ENCODE measurements at regions not wholly inside any gene's neighbourhood (a gene's known extent, or its start where the extent isn't known, plus 50 kb on each side); places are given as distances from the start of the nearest gene placed in this dataset.
"Not testable (repeated sequence)": the region's sequence is repeated elsewhere in the genome, so short reads cannot be mapped to it uniquely, and the experiment has no call there.

- intact Hi-C loops (cut with DNase I, micrococcal nuclease) = no loop called here
- peaks cover 17% of the 10 kb centered on the region for H3K9me3 ChIP-seq
- H3K4me3 ChIP-seq = no peak overlapping the region
- ATAC-seq = no peak
- DNase-seq = no peak
- H3K4me1 ChIP-seq (ENCODE audit: low read depth) = no peaks in the 10 kb centered on the region
- TF ChIP-seq CTCF (IDR thresholded peaks at IDR 0.05) = no peak
- H3K36me3 ChIP-seq (ENCODE audit: low read depth) = no peaks in the 10 kb centered on the region
Measured at GRCh38 chr4:29375716-29376115, 1344.5 kb upstream of the PCDH7 start.

DNA sequence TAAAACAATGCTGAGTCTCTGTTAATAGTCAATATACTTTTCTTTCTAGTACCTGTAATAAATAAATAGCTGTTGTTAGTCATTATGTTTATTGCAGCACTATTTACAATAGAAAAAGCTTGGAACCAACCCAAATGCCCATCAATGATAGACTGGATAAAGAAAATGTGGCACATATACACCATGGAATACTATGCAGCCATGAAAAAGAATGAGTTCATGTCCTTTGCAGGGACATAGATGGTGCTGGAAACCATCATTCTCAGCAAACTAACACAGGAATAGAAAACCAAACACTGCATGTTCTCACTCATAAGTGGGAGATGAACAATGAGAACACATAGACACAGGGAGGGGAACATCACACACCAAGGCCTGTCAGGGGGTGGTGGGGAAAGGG lies 1341.9 kb upstream of the PCDH7 start:
- intact Hi-C loops (cut with DNase I, micrococcal nuclease); H3K36me3 ChIP-seq (ENCODE audit: low read depth); DNase-seq; ATAC-seq; H3K4me1 ChIP-seq (ENCODE audit: low read depth); H3K4me3 ChIP-seq: not testable (repeated sequence)
- H3K9me3 ChIP-seq = peaks cover 14% of the 10 kb centered on the region

- ATAC-seq (no peak), DNase-seq (no peak)
- Histone ChIP-seq H3K36me3 (ENCODE audit: low read depth) (no peaks in the 10 kb centered on the region), H3K4me3 (no peak overlapping the region), H3K9me3 (peaks cover 50% of the 10 kb centered on the region), H3K4me1 (ENCODE audit: low read depth) (no peaks in the 10 kb centered on the region)
- no peak for TF ChIP-seq CTCF (IDR thresholded peaks at IDR 0.05)
- intact Hi-C loops (cut with DNase I, micrococcal nuclease) = no loop called here
Measured at GRCh38 chr4:29390921-29391320, 1329.2 kb upstream of the PCDH7 start.

GRCh38 chr4:29405116-29405515 lies 1315.1 kb upstream of the PCDH7 start:
- intact Hi-C loops (cut with DNase I, micrococcal nuclease) = no loop called here
- H3K4me3 ChIP-seq = no peak overlapping the region

DNA sequence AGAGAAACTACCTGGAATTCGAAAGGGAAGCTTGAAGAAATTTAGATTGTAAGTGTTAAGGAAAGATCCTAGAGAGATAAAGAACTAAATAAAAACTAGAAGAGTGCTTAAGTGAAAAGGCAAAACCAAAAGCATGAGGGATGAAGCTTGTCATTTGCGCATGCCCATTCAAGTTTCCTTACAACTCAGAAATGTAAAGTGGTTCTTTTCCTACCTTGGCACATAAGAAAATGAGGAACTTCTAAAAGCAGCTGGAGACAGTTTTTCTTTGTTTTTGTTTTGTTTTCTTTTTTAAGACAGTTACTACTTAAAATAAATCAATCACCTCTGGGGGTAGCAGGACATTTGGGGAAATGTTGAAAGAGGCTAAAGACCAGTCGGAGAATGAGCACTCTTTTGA lies 1304.4 kb upstream of the PCDH7 start:
- Histone ChIP-seq H3K36me3 (ENCODE audit: low read depth) (no peaks in the 10 kb centered on the region), H3K4me3 (no peak overlapping the region), H3K4me1 (ENCODE audit: low read depth) (no peaks in the 10 kb centered on the region), H3K9me3 (peaks cover 14% of the 10 kb centered on the region)
- intact Hi-C loops (cut with DNase I, micrococcal nuclease) = no loop called here
- DNase-seq = no peak
- ATAC-seq = no peak
- TF ChIP-seq CTCF (IDR thresholded peaks at IDR 0.05) = no peak

More at GRCh38 chr4:29405116-29405515, 1315.1 kb upstream of the PCDH7 start:
- no peak for TF ChIP-seq CTCF (IDR thresholded peaks at IDR 0.05)
- Histone ChIP-seq H3K36me3 (ENCODE audit: low read depth) (no peaks in the 10 kb centered on the region), H3K9me3 (peaks cover 13% of the 10 kb centered on the region), H3K4me1 (ENCODE audit: low read depth) (no peaks in the 10 kb centered on the region)
- ATAC-seq (no peak), DNase-seq (no peak)

DNA sequence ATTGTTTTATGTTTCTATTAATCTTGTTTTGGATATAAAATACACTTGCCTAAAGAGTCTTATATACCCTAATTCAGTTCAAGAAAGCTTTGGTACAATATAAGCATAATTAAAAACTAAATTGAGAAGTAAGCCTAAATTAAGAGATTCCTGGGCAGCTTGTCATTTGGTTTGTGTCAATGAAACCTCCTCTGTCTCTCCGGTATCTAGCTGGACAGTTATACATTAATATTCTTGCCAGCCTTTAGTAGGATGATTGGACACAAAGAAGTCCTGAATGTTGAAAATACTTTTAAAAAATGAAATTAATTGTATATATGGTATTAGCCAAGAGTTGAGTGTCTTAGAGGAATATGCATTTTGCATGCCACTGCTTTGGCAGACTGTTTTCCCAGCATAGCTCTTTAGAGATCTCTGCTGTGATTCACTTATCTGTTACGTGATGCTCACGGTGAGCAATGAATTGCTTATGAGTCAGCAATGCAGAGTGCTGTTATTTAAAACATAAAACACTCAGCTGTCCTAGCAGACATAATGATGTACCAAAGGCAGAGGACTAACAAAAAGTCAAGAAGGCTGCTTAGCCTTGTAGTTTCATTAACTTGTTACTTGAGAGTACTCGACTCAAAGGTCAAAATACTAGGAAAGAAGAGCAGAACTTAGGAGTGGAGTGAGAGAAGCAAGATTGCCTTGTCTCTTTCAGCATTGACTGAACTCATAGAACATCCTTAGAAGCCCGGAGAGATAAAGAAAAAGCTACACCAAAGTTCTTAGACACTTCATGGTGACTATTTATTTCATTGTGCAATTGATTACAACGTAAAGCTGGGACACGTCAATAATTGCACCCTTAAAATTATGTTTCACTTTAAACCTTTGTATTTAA lies 1296.1 kb upstream of the PCDH7 start:
- peaks cover 10% of the 10 kb centered on the region for H3K9me3 ChIP-seq
- no peaks in the 10 kb centered on the region for H3K36me3 ChIP-seq (ENCODE audit: low read depth)
- intact Hi-C loops (cut with DNase I, micrococcal nuclease) = no loop called here
- DNase-seq (no peak), ATAC-seq (no peak)
- no peak overlapping the region for H3K4me3 ChIP-seq
- TF ChIP-seq CTCF (IDR thresholded peaks at IDR 0.05) = no peak
- no peaks in the 10 kb centered on the region for H3K4me1 ChIP-seq (ENCODE audit: low read depth)

Measured in mucosa of descending colon (tissue), 3 donors.